ENCODE measurements at regions not wholly inside any gene's neighbourhood (a gene's known extent, or its start where the extent isn't known, plus 50 kb on each side); places are given as distances from the start of the nearest gene placed in this dataset.

- H3K4me3 ChIP-seq (ENCODE audit: control insufficient read depth, low read depth, low read length) = no peak overlapping the region
- TF ChIP-seq, protein P1, sequence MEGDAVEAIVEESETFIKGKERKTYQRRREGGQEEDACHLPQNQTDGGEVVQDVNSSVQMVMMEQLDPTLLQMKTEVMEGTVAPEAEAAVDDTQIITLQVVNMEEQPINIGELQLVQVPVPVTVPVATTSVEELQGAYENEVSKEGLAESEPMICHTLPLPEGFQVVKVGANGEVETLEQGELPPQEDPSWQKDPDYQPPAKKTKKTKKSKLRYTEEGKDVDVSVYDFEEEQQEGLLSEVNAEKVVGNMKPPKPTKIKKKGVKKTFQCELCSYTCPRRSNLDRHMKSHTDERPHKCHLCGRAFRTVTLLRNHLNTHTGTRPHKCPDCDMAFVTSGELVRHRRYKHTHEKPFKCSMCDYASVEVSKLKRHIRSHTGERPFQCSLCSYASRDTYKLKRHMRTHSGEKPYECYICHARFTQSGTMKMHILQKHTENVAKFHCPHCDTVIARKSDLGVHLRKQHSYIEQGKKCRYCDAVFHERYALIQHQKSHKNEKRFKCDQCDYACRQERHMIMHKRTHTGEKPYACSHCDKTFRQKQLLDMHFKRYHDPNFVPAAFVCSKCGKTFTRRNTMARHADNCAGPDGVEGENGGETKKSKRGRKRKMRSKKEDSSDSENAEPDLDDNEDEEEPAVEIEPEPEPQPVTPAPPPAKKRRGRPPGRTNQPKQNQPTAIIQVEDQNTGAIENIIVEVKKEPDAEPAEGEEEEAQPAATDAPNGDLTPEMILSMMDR (conservative IDR thresholded peaks at IDR 0.05; ENCODE audit: control insufficient read depth, insufficient read depth, low read depth, low read length) = no peak
- DNase-seq (ENCODE audit: low read depth) = no peak
Observed at GRCh38 chr6:84461461-84461860, 234.0 kb upstream of the CEP162 start.

- TF ChIP-seq, protein P1 (conservative IDR thresholded peaks at IDR 0.05; ENCODE audit: control insufficient read depth, insufficient read depth, low read depth, low read length) = no peak
- DNase-seq (ENCODE audit: low read depth) = no peak
- no peak overlapping the region for H3K4me3 ChIP-seq (ENCODE audit: control insufficient read depth, low read depth, low read length)
Observed at GRCh38 chr6:84460491-84460890, 233.0 kb upstream of the CEP162 start.

DNA sequence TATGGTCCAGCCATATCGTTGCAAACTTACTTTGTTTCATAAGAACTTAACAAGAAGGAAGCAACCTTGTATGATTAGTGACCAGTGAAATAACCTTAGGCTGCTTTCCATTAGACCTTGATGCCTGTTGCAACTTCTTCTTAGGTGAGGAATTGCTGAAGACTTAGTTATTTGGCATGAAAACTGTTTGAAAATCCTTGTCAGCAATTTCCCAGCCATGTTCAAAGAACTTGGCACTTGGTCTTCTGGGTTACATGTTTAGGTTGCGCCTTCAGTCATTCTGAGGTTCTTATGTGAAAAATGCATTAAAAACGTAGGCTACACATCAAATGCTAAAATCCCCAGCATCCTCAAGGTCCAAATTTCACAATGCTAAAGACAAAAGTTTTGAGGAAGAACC is 232.0 kb upstream of the CEP162 start:
- TF ChIP-seq, protein P1 (conservative IDR thresholded peaks at IDR 0.05; ENCODE audit: control insufficient read depth, insufficient read depth, low read depth, low read length) = no peak
- no peak for DNase-seq (ENCODE audit: low read depth)
- no peak overlapping the region for H3K4me3 ChIP-seq (ENCODE audit: control insufficient read depth, low read depth, low read length)

DNA sequence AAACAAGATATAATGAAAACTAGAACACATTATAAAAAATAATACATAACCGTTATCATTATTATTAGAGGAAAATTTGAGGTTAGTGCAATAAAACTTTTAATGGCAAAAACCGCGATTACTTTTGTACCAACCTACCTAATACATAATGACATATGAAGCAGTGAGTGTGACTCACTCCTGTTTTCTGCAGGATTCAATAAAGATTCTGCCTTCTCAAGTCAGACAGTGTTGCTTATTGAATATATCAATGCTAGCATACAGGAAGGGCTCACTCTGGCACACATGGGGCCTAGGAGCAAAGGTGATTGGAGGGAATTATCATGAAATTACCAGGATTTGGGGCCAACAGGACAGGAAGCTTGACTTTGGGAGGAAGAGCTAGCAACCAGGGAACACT is 230.8 kb upstream of the CEP162 start:
- H3K4me3 ChIP-seq (ENCODE audit: control insufficient read depth, low read depth, low read length) = no peak overlapping the region
- TF ChIP-seq, protein P1 (conservative IDR thresholded peaks at IDR 0.05; ENCODE audit: control insufficient read depth, insufficient read depth, low read depth, low read length) = no peak
- DNase-seq (ENCODE audit: low read depth) = no peak

DNA sequence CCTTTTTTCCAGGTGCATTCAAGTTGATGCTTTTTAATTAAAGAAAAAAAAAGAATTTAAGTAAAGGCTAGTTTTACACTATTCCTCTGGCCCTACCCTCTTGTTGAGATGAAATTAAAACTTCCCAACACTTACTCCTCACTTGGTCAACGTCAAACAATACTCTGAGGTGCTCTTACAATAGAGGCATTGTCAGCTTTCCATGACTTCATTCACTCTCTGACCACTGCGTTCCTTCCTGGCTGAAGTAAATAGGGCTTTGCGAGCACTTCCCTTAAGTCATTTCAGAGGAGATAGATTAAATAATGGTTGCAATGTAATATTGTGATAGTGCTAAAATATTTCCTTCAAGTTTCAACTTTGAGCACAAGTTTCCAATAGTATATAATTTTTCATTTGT is 229.8 kb upstream of the CEP162 start:
- DNase-seq (ENCODE audit: low read depth) = no peak
- TF ChIP-seq, protein P1 (conservative IDR thresholded peaks at IDR 0.05; ENCODE audit: control insufficient read depth, insufficient read depth, low read depth, low read length) = no peak
- no peak overlapping the region for H3K4me3 ChIP-seq (ENCODE audit: control insufficient read depth, low read depth, low read length)

DNA sequence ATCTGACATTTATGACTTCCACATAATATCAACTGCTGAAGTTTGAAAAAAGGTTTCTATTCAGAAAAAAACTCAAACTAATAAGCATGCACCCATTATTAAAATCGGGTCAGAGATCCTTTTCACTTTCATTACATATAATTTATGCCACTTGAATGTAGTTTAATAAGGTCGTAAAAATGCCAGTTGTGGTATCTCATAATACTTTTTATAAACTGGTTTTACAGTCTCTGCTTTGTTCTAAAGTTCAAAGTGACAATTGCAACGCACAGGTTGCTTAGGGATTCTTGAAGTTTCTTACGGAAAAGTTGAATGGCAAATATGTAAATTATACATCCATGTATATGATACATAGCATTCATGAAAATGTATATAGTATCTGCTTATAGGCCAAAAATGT is 229.4 kb upstream of the CEP162 start:
- no peak overlapping the region for H3K4me3 ChIP-seq (ENCODE audit: control insufficient read depth, low read depth, low read length)
- TF ChIP-seq, protein P1 (conservative IDR thresholded peaks at IDR 0.05; ENCODE audit: control insufficient read depth, insufficient read depth, low read depth, low read length) = no peak
- DNase-seq (ENCODE audit: low read depth) = no peak

DNA sequence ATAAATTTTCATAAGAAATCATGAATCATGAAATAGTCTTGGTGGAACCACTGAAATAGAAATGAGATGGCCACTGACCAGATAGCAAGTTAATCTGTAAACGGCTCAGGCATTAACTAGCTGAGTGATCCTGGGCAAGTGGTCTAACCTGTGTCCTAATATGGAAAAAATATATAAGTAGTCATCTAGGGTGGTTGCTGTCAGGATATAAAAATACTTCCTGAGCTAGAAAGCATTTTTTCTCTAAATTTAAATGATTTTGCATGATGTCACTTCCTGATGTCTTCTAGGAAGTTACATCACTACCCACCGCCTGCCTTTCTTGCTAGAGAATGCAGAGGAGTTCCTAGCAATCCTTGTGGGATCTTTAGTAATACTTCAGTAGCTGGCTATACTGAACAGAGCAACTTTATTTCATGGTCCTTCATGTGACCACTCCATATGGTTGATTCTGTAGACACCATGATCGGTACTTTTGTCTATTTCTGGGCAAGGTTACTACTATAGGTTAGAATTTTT is 228.1 kb upstream of the CEP162 start:
- H3K4me3 ChIP-seq (ENCODE audit: control insufficient read depth, low read depth, low read length) = no peak overlapping the region
- peak; percentile 22 for DNase-seq (ENCODE audit: low read depth)
- TF ChIP-seq, protein P1 (conservative IDR thresholded peaks at IDR 0.05; ENCODE audit: control insufficient read depth, insufficient read depth, low read depth, low read length) = no peak

Data from fibroblast of mammary gland (primary cell).